ENCODE measurements at regions not wholly inside any gene's neighbourhood (a gene's known extent, or its start where the extent isn't known, plus 50 kb on each side); places are given as distances from the start of the nearest gene placed in this dataset.

DNA sequence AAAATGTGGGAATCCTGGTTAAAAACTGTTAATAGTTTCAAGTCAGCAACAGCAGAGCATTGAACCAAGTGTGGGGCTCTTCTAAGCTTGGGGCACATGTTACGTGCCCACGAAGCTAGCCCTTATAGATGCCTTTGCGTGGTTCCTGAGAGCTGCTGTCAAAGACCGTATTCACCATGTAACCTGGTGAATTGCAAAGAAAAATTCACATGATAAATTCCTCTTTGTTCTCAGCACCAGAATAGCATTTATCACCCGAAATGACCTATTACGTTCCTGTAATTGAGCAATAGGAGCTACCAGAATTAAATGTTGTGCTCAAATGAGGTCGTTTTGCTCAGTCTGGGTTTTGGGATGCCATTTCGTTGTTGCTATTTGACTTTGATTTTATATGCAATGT, 202.6 kb upstream of the PRPS1L1 start:
- Histone ChIP-seq H3K27me3 (ENCODE audit: control insufficient read depth in 3 of 3, insufficient read depth in 3 of 3, low read length in 3 of 3) (no peaks in the 10 kb centered on the region), H3K4me3 (ENCODE audit: low read depth in 1 of 3, low read length in 3 of 3) (no peak overlapping the region), H3K27ac (ENCODE audit: low read depth in 1 of 3, low read length in 2 of 3) (no peak overlapping the region), H3K4me1 (ENCODE audit: control insufficient read depth in 3 of 3, insufficient read depth in 2 of 3, low read depth in 1 of 3, low read length in 2 of 3) (peaks cover 0 to 12% (median 0%) of the 10 kb centered on the region in 3 donors), H3K9me3 (ENCODE audit: control insufficient read depth in 2 of 2, insufficient read depth in 1 of 2, low read depth in 1 of 2, low read length in 1 of 2) (no peaks in the 10 kb centered on the region), H3K36me3 (ENCODE audit: control insufficient read depth in 3 of 3, insufficient read depth in 2 of 3, low read depth in 1 of 3, low read length in 3 of 3) (no peaks in the 10 kb centered on the region)
- 84 to 91% (median 88%) methylated on average over 8 of the region's 8 CpGs for WGBS, 3 donors
- DNase-seq (no peak), FAIRE-seq (no peak)

DNA sequence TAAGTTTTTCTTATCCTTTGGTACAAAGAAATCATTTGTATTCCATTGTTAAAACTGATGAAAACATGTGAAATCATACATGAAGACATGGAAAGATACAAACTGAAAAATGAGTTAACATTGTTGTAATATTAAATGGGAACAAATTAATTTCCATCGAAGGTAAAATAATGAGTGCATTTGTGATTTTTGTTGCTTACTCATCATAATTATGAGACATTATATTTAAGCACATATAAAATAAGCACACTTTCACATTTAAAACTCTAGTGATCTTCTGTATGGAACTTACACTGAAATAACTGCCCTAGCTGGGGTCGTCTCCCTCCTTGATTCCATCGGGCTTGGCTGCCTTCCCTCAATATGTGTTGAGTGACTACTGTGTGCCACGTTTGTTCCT, 204.2 kb upstream of the PRPS1L1 start:
- no peak for FAIRE-seq
- no peak overlapping the region for H3K4me3 ChIP-seq (ENCODE audit: low read depth in 1 of 3, low read length in 3 of 3)
- 72 to 81% (median 74%) methylated on average over 4 of the region's 4 CpGs for WGBS, 3 donors
- H3K4me1 ChIP-seq (ENCODE audit: control insufficient read depth in 3 of 3, insufficient read depth in 2 of 3, low read depth in 1 of 3, low read length in 2 of 3), result peaks cover 0 to 12% (median 0%) of the 10 kb centered on the region in 3 donors
- no peaks in the 10 kb centered on the region for H3K36me3 ChIP-seq (ENCODE audit: control insufficient read depth in 3 of 3, insufficient read depth in 2 of 3, low read depth in 1 of 3, low read length in 3 of 3)
- DNase-seq, result no peak
- H3K27me3 ChIP-seq (ENCODE audit: control insufficient read depth in 3 of 3, insufficient read depth in 3 of 3, low read length in 3 of 3), result no peaks in the 10 kb centered on the region
- H3K9me3 ChIP-seq (ENCODE audit: control insufficient read depth in 2 of 2, insufficient read depth in 1 of 2, low read depth in 1 of 2, low read length in 1 of 2), result no peaks in the 10 kb centered on the region
- no peak overlapping the region for H3K27ac ChIP-seq (ENCODE audit: low read depth in 1 of 3, low read length in 2 of 3)

DNA sequence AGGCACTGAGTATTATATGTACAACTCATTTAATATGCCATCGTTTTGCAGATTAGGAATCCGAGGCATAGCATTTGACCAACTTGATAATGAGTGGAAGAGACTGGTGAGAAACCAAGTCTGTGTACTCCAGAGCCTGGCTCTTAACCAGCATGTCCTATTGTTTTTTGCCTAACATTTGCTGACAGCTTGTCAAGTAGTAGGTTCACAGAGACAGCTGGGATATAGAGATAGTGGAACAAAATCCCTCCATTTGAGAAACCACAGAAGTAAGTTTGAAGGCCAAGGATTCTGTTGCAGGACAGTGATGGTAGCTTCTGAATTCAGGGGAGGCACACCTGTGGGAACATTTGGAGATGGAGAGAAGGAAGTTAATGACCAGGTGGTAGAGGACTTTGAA, 206.9 kb upstream of the PRPS1L1 start:
- Histone ChIP-seq H3K27me3 (ENCODE audit: control insufficient read depth in 3 of 3, insufficient read depth in 3 of 3, low read length in 3 of 3) (no peaks in the 10 kb centered on the region), H3K27ac (ENCODE audit: low read depth in 1 of 3, low read length in 2 of 3) (no peak overlapping the region), H3K4me3 (ENCODE audit: low read depth in 1 of 3, low read length in 3 of 3) (no peak overlapping the region), H3K36me3 (ENCODE audit: control insufficient read depth in 3 of 3, insufficient read depth in 2 of 3, low read depth in 1 of 3, low read length in 3 of 3) (no peaks in the 10 kb centered on the region), H3K9me3 (ENCODE audit: control insufficient read depth in 2 of 2, insufficient read depth in 1 of 2, low read depth in 1 of 2, low read length in 1 of 2) (no peaks in the 10 kb centered on the region), H3K4me1 (ENCODE audit: control insufficient read depth in 3 of 3, insufficient read depth in 2 of 3, low read depth in 1 of 3, low read length in 2 of 3) (peaks cover 0 to 4% (median 0%) of the 10 kb centered on the region in 3 donors)
- no peak for FAIRE-seq
- 91 to 95% (median 94%) methylated on average over 2 of the region's 2 CpGs for WGBS, 3 donors
- no peak for DNase-seq

DNA sequence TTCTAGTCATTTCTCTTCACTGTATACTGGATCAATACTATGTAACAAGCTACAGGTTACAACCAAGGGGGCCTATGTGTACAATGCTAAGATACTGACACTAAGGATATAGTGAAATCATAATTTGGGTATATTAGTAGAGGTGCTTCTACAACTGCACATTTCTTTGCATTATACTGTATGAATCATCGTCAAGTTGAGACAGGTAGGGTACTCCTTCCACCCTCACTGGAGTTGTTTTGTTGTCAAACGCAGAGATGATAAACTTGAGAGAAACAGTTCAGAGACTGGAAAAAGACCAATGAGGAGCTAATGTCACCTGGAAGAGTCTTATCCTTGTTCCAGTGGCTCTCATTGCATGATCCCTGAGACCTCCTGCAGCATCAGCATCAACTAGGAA, 208.2 kb upstream of the PRPS1L1 start:
- Histone ChIP-seq H3K4me3 (ENCODE audit: low read depth in 1 of 3, low read length in 3 of 3) (no peak overlapping the region), H3K36me3 (ENCODE audit: control insufficient read depth in 3 of 3, insufficient read depth in 2 of 3, low read depth in 1 of 3, low read length in 3 of 3) (no peaks in the 10 kb centered on the region), H3K27me3 (ENCODE audit: control insufficient read depth in 3 of 3, insufficient read depth in 3 of 3, low read length in 3 of 3) (no peaks in the 10 kb centered on the region), H3K4me1 (ENCODE audit: control insufficient read depth in 3 of 3, insufficient read depth in 2 of 3, low read depth in 1 of 3, low read length in 2 of 3) (peaks cover 0 to 3% (median 0%) of the 10 kb centered on the region in 3 donors), H3K27ac (ENCODE audit: low read depth in 1 of 3, low read length in 2 of 3) (no peak overlapping the region), H3K9me3 (ENCODE audit: control insufficient read depth in 2 of 2, insufficient read depth in 1 of 2, low read depth in 1 of 2, low read length in 1 of 2) (no peaks in the 10 kb centered on the region)
- FAIRE-seq (no peak), DNase-seq (no peak)
- 94 to 95% (median 95%) methylated on average over 2 of the region's 2 CpGs for WGBS, 3 donors

DNA sequence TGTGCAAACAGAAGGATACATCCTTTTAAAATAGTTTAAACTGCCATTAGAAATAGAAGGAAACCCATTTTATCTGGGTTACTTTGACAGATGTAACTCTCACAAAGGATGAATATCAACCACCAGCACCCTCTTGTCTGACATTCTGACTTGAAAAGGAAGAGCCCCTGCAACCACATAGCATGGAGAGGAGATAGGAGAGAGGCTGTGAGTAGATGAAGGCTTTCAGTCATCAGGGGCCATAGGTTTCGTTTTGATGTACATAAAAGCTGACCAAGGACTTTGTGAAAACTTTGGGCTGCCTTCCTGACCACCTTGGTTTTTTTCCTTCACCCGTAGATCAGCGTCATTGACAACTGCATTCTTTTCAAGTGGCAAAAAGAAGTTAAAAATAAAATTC, 211.6 kb upstream of the PRPS1L1 start:
- 41 to 56% (median 42%) methylated on average over 3 of the region's 3 CpGs for WGBS, 3 donors
- no peak overlapping the region for H3K4me3 ChIP-seq (ENCODE audit: low read depth in 1 of 3, low read length in 3 of 3)
- no peak for FAIRE-seq
- no peaks in the 10 kb centered on the region for H3K36me3 ChIP-seq (ENCODE audit: control insufficient read depth in 3 of 3, insufficient read depth in 2 of 3, low read depth in 1 of 3, low read length in 3 of 3)
- H3K4me1 ChIP-seq (ENCODE audit: control insufficient read depth in 3 of 3, insufficient read depth in 2 of 3, low read depth in 1 of 3, low read length in 2 of 3), result peaks cover 0 to 3% (median 0%) of the 10 kb centered on the region in 3 donors
- DNase-seq, result no peak
- H3K9me3 ChIP-seq (ENCODE audit: control insufficient read depth in 2 of 2, insufficient read depth in 1 of 2, low read depth in 1 of 2, low read length in 1 of 2), result no peaks in the 10 kb centered on the region
- no peaks in the 10 kb centered on the region for H3K27me3 ChIP-seq (ENCODE audit: control insufficient read depth in 3 of 3, insufficient read depth in 3 of 3, low read length in 3 of 3)
- no peak overlapping the region for H3K27ac ChIP-seq (ENCODE audit: low read depth in 1 of 3, low read length in 2 of 3)

DNA sequence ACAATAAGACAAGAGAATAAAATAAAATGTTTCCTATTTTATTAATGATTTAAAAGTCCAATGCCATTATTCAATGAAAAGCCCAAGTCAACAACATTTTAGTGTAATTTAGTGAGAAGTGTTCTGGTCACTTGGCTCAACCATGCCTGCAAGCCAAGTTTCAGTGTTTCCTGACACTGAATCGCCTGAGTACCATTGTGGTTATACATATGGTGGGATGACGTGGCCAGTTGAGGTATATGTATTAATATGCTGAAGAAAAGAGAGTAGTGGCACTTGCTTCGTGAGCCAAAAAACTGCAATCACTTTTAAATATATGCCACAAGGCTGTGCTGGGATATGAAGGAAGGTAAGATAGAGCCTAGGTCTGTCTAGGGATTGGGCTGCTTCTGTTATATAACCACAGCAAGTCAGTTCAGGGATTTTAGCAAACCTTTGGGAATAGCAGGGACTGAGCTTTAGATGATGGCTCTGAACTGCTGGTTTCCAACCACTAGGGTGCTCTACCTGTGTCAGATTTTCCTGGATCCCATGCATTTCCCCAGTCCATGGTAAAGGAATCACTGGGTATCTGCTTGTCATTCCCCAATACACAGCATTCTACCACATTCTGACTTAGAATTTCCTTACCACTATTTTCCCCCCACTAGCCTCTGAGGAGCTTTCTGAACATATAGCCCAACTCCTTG, 214.0 kb upstream of the PRPS1L1 start:
- Histone ChIP-seq H3K4me1 (ENCODE audit: control insufficient read depth in 3 of 3, insufficient read depth in 2 of 3, low read depth in 1 of 3, low read length in 2 of 3) (peaks cover 0 to 3% (median 0%) of the 10 kb centered on the region in 3 donors), H3K27ac (ENCODE audit: low read depth in 1 of 3, low read length in 2 of 3) (no peak overlapping the region), H3K36me3 (ENCODE audit: control insufficient read depth in 3 of 3, insufficient read depth in 2 of 3, low read depth in 1 of 3, low read length in 3 of 3) (no peaks in the 10 kb centered on the region), H3K4me3 (ENCODE audit: low read depth in 1 of 3, low read length in 3 of 3) (no peak overlapping the region), H3K9me3 (ENCODE audit: control insufficient read depth in 2 of 2, insufficient read depth in 1 of 2, low read depth in 1 of 2, low read length in 1 of 2) (peaks cover 2 to 3% of the 10 kb centered on the region in 2 donors), H3K27me3 (ENCODE audit: control insufficient read depth in 3 of 3, insufficient read depth in 3 of 3, low read length in 3 of 3) (no peaks in the 10 kb centered on the region)
- DNase-seq (no peak), FAIRE-seq (no peak)
- 76 to 90% (median 80%) methylated on average over 3 of the region's 3 CpGs for WGBS, 3 donors

DNA sequence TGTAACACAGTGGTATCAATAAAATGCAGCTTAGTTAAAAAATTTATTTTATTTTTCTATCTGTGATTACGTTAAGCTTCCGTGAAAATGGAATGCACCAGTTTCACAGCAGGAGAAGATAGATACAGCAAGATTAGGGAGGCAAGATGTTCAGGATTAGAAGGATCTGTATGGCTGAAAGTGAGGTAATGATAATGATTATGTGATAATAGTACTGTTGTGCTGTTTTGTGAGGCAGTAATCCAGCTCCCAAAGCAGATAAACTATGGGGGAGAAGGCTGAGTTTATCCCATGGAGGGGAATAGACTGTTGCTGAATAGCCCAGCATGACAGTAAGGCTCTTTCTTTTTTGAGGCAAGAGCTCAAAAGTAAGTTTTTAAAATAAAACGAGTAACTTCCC, 216.1 kb upstream of the PRPS1L1 start:
- Histone ChIP-seq H3K4me1 (ENCODE audit: control insufficient read depth in 3 of 3, insufficient read depth in 2 of 3, low read depth in 1 of 3, low read length in 2 of 3) (peaks cover 0 to 3% (median 0%) of the 10 kb centered on the region in 3 donors), H3K9me3 (ENCODE audit: control insufficient read depth in 2 of 2, insufficient read depth in 1 of 2, low read depth in 1 of 2, low read length in 1 of 2) (peaks cover 2 to 3% of the 10 kb centered on the region in 2 donors), H3K27ac (ENCODE audit: low read depth in 1 of 3, low read length in 2 of 3) (no peak overlapping the region), H3K4me3 (ENCODE audit: low read depth in 1 of 3, low read length in 3 of 3) (no peak overlapping the region), H3K27me3 (ENCODE audit: control insufficient read depth in 3 of 3, insufficient read depth in 3 of 3, low read length in 3 of 3) (no peaks in the 10 kb centered on the region), H3K36me3 (ENCODE audit: control insufficient read depth in 3 of 3, insufficient read depth in 2 of 3, low read depth in 1 of 3, low read length in 3 of 3) (no peaks in the 10 kb centered on the region)
- FAIRE-seq, result no peak
- WGBS, 3 donors, result 87 to 93% (median 92%) methylated on average over 3 of the region's 3 CpGs
- DNase-seq, result no peak

DNA sequence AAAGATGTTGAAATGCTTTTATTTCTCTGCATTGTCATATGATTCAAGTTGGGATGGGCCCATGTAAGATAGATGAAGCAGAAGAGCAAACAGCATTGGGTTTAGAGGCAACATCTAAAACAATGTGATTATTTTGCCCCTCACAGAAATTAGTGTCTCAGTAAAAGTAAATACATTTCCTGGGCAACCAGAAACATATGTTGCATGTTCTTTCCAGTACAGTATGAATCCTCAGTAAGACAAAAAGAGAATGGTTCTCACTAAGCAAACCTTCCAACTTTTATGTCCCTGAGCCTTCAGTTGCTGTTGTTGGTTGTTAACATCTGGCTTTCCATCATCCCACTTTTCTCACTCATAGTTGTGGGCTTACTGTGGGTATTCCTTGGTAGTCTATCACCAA, 222.5 kb upstream of the PRPS1L1 start:
- Histone ChIP-seq H3K36me3 (ENCODE audit: control insufficient read depth in 3 of 3, insufficient read depth in 2 of 3, low read depth in 1 of 3, low read length in 3 of 3) (no peaks in the 10 kb centered on the region), H3K4me3 (ENCODE audit: low read depth in 1 of 3, low read length in 3 of 3) (no peak overlapping the region), H3K9me3 (ENCODE audit: control insufficient read depth in 2 of 2, insufficient read depth in 1 of 2, low read depth in 1 of 2, low read length in 1 of 2) (peaks cover 2 to 11% of the 10 kb centered on the region in 2 donors), H3K27me3 (ENCODE audit: control insufficient read depth in 3 of 3, insufficient read depth in 3 of 3, low read length in 3 of 3) (no peaks in the 10 kb centered on the region), H3K27ac (ENCODE audit: low read depth in 1 of 3, low read length in 2 of 3) (no peak overlapping the region), H3K4me1 (ENCODE audit: control insufficient read depth in 3 of 3, insufficient read depth in 2 of 3, low read depth in 1 of 3, low read length in 2 of 3) (no peaks in the 10 kb centered on the region)
- no peak for DNase-seq
- no peak for FAIRE-seq

DNA sequence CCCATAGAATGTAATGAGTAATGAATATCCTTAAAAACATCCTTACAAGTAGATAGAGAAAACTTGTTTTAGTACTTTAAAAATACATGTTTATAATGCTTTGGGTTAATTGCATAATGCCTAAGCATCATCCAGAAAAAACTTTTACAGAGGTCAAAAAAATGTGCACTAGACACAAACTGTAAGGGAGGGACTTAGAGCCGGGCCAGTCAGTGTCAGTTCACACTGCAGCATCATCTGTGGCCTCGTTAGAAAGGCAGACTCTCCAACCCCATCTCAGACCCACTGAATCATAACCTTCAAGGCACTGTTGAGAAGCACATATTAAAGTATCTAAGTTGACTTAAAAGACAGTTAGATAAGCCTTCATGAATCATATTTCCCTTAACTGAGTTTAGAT, 230.1 kb upstream of the PRPS1L1 start:
- Histone ChIP-seq H3K27me3 (ENCODE audit: control insufficient read depth in 3 of 3, insufficient read depth in 3 of 3, low read length in 3 of 3) (no peaks in the 10 kb centered on the region), H3K27ac (ENCODE audit: low read depth in 1 of 3, low read length in 2 of 3) (no peak overlapping the region), H3K4me3 (ENCODE audit: low read depth in 1 of 3, low read length in 3 of 3) (no peak overlapping the region), H3K9me3 (ENCODE audit: control insufficient read depth in 2 of 2, insufficient read depth in 1 of 2, low read depth in 1 of 2, low read length in 1 of 2) (peaks cover 0 to 15% of the 10 kb centered on the region in 2 donors), H3K4me1 (ENCODE audit: control insufficient read depth in 3 of 3, insufficient read depth in 2 of 3, low read depth in 1 of 3, low read length in 2 of 3) (no peaks in the 10 kb centered on the region), H3K36me3 (ENCODE audit: control insufficient read depth in 3 of 3, insufficient read depth in 2 of 3, low read depth in 1 of 3, low read length in 3 of 3) (no peaks in the 10 kb centered on the region)
- FAIRE-seq (no peak), DNase-seq (no peak)
- WGBS, 3 donors, result 57 to 60% (median 59%) methylated on average over 2 of the region's 2 CpGs
